Retinal pigment epithelial cell (primary cell): ENCODE measurements at regions not wholly inside any gene's neighbourhood (a gene's known extent, or its start where the extent isn't known, plus 50 kb on each side); places are given as distances from the start of the nearest gene placed in this dataset.

Source experiments
- DNase-seq: peaks from one replicate; pipeline ENCODE4 v3.0.0-alpha.2; 2010; ENCODE audit warnings: low read depth
- H3K4me3 ChIP-seq: 2 replicates; pipeline ENCODE4 v1.5.1; 2011; ENCODE audit warnings: mild to moderate bottlenecking, low read length, control low read depth, moderate library complexity
- CTCF ChIP-seq: conservative IDR thresholded peaks from 2 replicates; pipeline ENCODE4 v1.5.1; 2011; ENCODE audit warnings: low read depth, low read length, control low read depth, inconsistent platforms

- no peak overlapping the region for H3K4me3 ChIP-seq
- TF ChIP-seq CTCF, result no peak
Measured at GRCh38 chr4:111662496-111662895, 482.8 kb upstream of the FAM241A start.

GRCh38 chr4:111664308-111664945 is 480.8 kb upstream of the FAM241A start:
- no peak overlapping the region for H3K4me3 ChIP-seq
- TF ChIP-seq CTCF, result no peak
- DNase-seq, result no peak

More at GRCh38 chr4:111662496-111662895, 482.8 kb upstream of the FAM241A start:
- no peak for DNase-seq

GRCh38 chr4:111666826-111667360 is 478.4 kb upstream of the FAM241A start:
- TF ChIP-seq CTCF, result no peak
- DNase-seq, result peak; percentile 83
- H3K4me3 ChIP-seq, result no peak overlapping the region

- no peak for TF ChIP-seq CTCF
- H3K4me3 ChIP-seq, result no peak overlapping the region
- peak; percentile 82 for DNase-seq
Measured at GRCh38 chr4:111671756-111672155, 473.5 kb upstream of the FAM241A start.

- no peak overlapping the region for H3K4me3 ChIP-seq
- no peak for DNase-seq
- no peak for TF ChIP-seq CTCF
Measured at GRCh38 chr4:111675746-111676145, 469.5 kb upstream of the FAM241A start.

GRCh38 chr4:111676533-111676932 is 468.7 kb upstream of the FAM241A start:
- DNase-seq, result peak; percentile 16
- H3K4me3 ChIP-seq, result no peak overlapping the region
- no peak for TF ChIP-seq CTCF

- no peak overlapping the region for H3K4me3 ChIP-seq
- TF ChIP-seq CTCF, result no peak
- DNase-seq, result peak; percentile 79
Measured at GRCh38 chr4:111678479-111678878, 466.8 kb upstream of the FAM241A start.
